ENCODE measurements at regions not wholly inside any gene's neighbourhood (a gene's known extent, or its start where the extent isn't known, plus 50 kb on each side); places are given as distances from the start of the nearest gene placed in this dataset.

DNA sequence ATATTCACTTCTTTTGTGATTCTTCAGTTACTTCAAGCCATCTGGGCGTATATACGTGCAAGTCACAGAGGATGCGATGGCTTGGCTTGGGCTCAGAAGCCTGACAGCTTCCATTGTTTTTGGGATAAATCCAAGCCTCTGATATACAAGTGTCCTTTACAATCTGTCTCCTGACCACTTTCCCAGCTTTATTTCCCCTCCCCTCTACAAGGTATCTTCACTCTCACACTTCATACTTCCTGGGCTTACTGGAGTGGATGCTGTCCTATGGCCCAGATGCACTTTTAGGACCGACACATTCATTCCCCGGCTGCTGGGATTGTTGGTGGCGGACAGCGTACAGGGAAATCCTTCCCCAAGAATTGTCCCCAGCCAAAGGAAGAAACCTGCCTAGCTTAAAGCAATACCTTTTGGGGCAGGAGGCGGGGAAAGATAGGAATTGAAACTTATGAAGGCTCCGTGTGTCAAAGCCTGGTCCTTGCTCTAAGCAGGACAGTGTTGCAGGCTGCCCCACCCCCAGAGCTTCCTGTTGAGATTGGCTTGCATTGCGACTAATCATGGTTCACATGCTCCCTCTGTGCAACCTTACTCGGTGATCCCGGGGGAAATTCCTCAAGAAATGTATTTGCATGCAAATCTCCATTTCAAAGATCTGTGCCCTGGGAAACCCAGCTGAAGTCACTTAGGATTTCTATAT lies 802.9 kb upstream of the ID2 start:
- H3K27ac ChIP-seq (ENCODE audit: low read depth, low read length): no peak overlapping the region
- WGBS, 3 donors: 72 to 77% (median 74%) methylated on average over 12 of the region's 12 CpGs

GRCh38 chr2:7879483-7879835 lies 802.4 kb upstream of the ID2 start:
- WGBS, 3 donors: 64 to 86% (median 71%) methylated on average over 1 of the region's 1 CpG
- no peak overlapping the region for H3K27ac ChIP-seq (ENCODE audit: low read depth, low read length)

GRCh38 chr2:7880126-7880525 lies 801.7 kb upstream of the ID2 start:
- no peak overlapping the region for H3K27ac ChIP-seq (ENCODE audit: low read depth, low read length)
- WGBS, 3 donors: 90 to 96% (median 94%) methylated on average over 2 of the region's 2 CpGs

GRCh38 chr2:7880566-7880965 lies 801.3 kb upstream of the ID2 start:
- H3K27ac ChIP-seq (ENCODE audit: low read depth, low read length): no peak overlapping the region
- WGBS, 3 donors: 62 to 80% (median 66%) methylated on average over 2 of the region's 2 CpGs

- H3K27ac ChIP-seq (ENCODE audit: low read depth, low read length): no peak overlapping the region
- WGBS, 3 donors: 53 to 58% (median 58%) methylated on average over 5 of the region's 5 CpGs
Observed at GRCh38 chr2:7881063-7881462, 800.8 kb upstream of the ID2 start.

DNA sequence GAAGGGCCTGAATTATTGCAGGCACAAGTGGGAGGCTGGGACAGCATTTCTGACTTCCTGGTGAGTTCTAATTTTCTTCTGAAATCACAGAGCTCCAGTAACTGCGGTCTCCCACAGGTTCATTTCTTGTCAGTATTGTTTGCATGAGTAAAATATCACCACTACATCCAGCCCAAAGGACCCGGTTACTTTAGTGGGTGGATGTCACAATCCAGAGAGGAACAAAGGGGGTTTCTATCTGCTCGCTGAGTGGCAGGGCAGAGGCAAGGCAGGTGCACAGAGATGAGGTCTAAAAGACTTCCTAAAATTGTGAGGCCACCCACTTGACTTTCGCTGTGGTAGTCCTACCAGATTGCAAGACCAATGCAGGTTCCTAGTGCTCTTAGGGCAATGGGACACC lies 800.4 kb upstream of the ID2 start:
- H3K27ac ChIP-seq (ENCODE audit: low read depth, low read length): no peak overlapping the region
- 54 to 82% (median 65%) methylated on average over 4 of the region's 4 CpGs for WGBS, 3 donors

GRCh38 chr2:7882296-7882695 lies 799.6 kb upstream of the ID2 start:
- H3K27ac ChIP-seq (ENCODE audit: low read depth, low read length): no peak overlapping the region

GRCh38 chr2:7884338-7884737 lies 797.5 kb upstream of the ID2 start:
- WGBS, 3 donors: 69 to 87% (median 79%) methylated on average over 4 of the region's 4 CpGs
- H3K27ac ChIP-seq (ENCODE audit: low read depth, low read length): no peak overlapping the region

- no peak overlapping the region for H3K27ac ChIP-seq (ENCODE audit: low read depth, low read length)
- WGBS, 3 donors: 61 to 85% (median 85%) methylated on average over 2 of the region's 2 CpGs
Observed at GRCh38 chr2:7886666-7887065, 795.2 kb upstream of the ID2 start.

DNA sequence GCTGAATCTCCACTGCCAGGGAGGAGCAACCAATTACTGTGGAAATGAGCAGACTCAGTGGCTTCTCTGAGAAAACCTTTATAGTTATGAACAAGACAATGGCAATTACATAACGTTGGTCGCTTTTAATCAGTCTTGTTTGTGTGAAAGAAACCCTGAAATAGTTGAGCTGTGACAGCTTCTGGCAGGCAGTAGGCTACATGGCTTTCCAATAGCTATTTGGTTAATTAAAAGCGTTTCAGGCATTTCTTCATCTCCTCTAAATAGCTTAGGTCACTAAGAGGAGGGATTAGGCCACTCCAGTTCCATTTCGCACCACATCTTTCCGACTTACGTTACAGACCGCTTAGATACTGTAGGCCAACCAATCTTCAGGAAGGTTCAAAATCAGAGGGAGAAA lies 794.4 kb upstream of the ID2 start:
- no peak overlapping the region for H3K27ac ChIP-seq (ENCODE audit: low read depth, low read length)

GRCh38 chr2:7888876-7889275 lies 793.0 kb upstream of the ID2 start:
- 60 to 89% (median 70%) methylated on average over 4 of the region's 4 CpGs for WGBS, 3 donors
- H3K27ac ChIP-seq (ENCODE audit: low read depth, low read length): no peak overlapping the region

More for the DNA sequence above, 794.4 kb upstream of the ID2 start:
- 90 to 93% (median 92%) methylated on average over 7 of the region's 7 CpGs for WGBS, 3 donors

DNA sequence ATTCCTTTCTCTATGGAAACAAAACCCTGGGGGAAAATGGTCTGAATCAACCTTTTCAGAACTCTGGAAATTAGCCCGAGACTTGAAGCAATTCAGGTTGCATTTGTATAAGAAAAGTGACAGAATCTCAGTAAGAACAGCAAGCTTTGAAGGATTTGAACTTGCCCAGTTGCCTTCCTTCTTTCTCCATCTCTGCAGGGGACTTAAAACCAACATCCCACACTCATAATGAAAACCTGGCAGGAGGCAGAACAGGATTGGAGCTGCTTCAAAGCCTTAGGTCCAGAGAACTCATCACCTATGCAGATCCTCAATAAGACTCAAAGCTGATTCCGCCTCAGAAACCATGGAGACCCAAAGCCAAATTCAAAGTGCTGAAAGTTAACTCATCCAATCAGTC lies 790.5 kb upstream of the ID2 start:
- H3K27ac ChIP-seq (ENCODE audit: low read depth, low read length): no peak overlapping the region
- 92 to 95% (median 94%) methylated on average over 2 of the region's 2 CpGs for WGBS, 3 donors

GRCh38 chr2:7895289-7895688 lies 786.6 kb upstream of the ID2 start:
- no peak overlapping the region for H3K27ac ChIP-seq (ENCODE audit: low read depth, low read length)
- WGBS, 3 donors: 79 to 94% (median 87%) methylated on average over 3 of the region's 3 CpGs

- H3K27ac ChIP-seq (ENCODE audit: low read depth, low read length): no peak overlapping the region
- WGBS, 3 donors: 57 to 87% (median 70%) methylated on average over 5 of the region's 5 CpGs
Observed at GRCh38 chr2:7896940-7897487, 784.8 kb upstream of the ID2 start.

DNA sequence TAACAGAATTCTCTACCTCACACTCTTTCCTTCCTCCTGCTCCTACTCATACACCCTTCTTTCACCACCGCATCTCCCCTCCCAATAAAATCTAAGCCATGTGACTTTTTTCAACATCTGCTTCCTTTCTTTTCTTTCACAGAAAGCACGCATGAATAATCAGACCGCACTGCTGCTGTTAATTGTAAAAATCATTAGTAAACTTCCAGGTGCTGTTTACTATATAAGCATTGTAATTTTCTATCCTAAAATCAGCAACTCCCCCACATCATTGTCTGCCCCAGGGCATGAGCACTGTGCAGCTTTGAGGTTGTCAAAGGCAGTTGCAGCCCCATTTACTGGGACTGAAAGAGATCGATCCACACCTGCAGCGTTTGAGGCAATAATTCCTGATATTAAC lies 782.6 kb upstream of the ID2 start:
- H3K27ac ChIP-seq (ENCODE audit: low read depth, low read length): no peak overlapping the region
- WGBS, 3 donors: 29 to 39% (median 32%) methylated on average over 5 of the region's 5 CpGs

DNA sequence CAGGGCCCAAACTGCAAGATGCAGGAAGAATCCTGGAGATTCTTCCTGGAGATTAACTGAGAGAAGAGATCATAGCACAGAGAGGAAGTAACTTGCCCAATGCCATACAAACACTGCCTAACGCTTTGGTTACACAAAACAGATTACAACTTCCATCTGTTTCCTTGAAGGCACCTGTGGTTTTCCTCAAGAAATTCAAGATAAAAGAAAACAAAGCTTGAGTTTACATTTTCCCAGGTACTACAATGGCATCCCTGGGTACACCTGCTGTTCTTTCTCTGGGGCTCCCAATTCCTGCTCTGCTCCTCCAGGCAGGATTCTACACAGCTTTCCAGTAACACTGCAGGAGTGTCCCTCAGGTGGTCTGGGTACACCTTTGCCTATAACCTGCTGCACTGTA lies 781.9 kb upstream of the ID2 start:
- WGBS, 3 donors: 33 to 48% (median 44%) methylated on average over 1 of the region's 1 CpG
- H3K27ac ChIP-seq (ENCODE audit: low read depth, low read length): no peak overlapping the region

GRCh38 chr2:7900593-7900992 lies 781.3 kb upstream of the ID2 start:
- WGBS, 3 donors: 61 to 71% (median 64%) methylated on average over 5 of the region's 5 CpGs
- no peak overlapping the region for H3K27ac ChIP-seq (ENCODE audit: low read depth, low read length)

DNA sequence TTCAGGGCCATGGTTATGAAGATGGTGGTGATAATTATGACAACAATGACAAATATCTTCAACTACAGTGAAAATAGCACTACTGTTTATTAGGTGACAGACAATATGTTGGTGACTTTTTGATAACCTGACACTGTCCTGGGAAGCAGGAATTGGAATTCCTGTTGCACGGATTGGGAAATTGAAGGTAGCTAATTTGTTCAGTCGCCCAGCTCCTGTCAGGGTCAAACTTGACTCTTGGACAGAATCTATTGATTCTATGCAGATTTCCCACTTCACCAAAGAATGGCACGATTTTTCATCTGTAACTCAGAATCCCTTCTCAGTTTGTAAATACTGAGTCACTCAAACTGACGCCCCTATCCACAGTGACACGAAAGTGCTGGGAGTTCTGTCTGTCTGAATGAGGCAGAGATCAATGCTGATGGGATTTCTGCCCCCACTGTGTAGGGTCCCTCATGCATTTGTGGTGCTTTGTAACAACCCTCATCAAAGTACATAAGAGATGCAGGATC lies 779.5 kb upstream of the ID2 start:
- H3K27ac ChIP-seq (ENCODE audit: low read depth, low read length): no peak overlapping the region
- WGBS, 3 donors: 66 to 90% (median 86%) methylated on average over 5 of the region's 5 CpGs

DNA sequence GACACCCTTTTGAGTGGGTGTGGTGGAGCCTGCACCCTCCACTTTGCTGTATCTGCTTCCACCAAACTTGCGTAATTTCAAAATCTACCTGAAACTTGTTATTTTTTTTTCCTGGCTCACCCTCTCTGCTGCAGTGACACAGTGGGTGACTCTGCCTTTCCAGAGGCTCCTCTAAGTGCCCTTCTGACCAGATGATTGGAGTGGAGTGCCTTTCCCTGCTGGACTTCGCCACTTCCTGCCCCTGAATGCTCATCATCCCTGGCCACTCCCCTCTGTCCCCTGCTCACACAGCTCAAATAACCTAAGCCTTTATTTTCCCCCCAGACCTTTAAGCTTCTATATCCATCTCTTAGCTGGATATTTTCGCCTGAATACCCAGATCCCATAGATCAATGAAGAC lies 777.5 kb upstream of the ID2 start:
- H3K27ac ChIP-seq (ENCODE audit: low read depth, low read length): no peak overlapping the region
- 90 to 100% (median 94%) methylated on average over 3 of the region's 3 CpGs for WGBS, 3 donors

DNA sequence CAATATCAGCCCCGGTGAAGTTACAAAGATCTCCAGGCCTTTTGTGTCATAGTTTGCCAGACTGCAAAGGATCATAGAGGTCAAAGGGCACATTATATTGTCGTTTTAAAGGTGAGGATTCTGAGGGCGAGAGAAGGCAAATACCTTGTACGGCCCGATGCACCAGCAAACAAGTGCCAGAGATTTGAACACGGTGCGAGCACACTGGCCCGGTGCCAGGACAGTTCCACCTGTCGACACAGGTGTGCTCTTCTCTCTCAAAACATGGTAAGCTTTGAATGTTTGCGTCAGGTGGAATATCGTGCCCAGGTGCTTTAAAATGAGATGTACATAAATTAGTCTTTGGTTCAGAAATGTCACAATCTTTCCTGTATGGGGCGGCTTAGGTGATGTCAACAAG lies 776.1 kb upstream of the ID2 start:
- H3K27ac ChIP-seq (ENCODE audit: low read depth, low read length): no peak overlapping the region
- 58 to 85% (median 79%) methylated on average over 12 of the region's 12 CpGs for WGBS, 3 donors

Measured in adipose tissue (tissue), 3 donors.